HG03135 (cell line): ENCODE measurements at regions not wholly inside any gene's neighbourhood (a gene's known extent, or its start where the extent isn't known, plus 50 kb on each side); places are given as distances from the start of the nearest gene placed in this dataset.

Source experiments
- ATAC-seq: cut with Tn5 transposase; IDR thresholded peaks from one replicate; pipeline ENCODE4 v1.9.1; 2021; ENCODE audit warnings: mild to moderate bottlenecking, moderate library complexity; ENCODE audit not compliant: unreplicated experiment

- no peak for ATAC-seq
These were observed 976.8 kb upstream of the ACVR2A start for GRCh38 chr2:146868051-146868450.

GRCh38 chr2:146867477-146867986, 977.3 kb upstream of the ACVR2A start:
- no peak for ATAC-seq

- ATAC-seq: no peak
These were observed 990.9 kb upstream of the ACVR2A start for GRCh38 chr2:146853741-146854444.

GRCh38 chr2:146852661-146853060, 992.2 kb upstream of the ACVR2A start:
- no peak for ATAC-seq

GRCh38 chr2:146850746-146851145, 994.1 kb upstream of the ACVR2A start:
- ATAC-seq: no peak

GRCh38 chr2:146847846-146848245, 997.0 kb upstream of the ACVR2A start:
- no peak for ATAC-seq

- ATAC-seq: no peak
These were observed 1000.4 kb upstream of the ACVR2A start for GRCh38 chr2:146844226-146844990.

- no peak for ATAC-seq
These were observed 1007.0 kb upstream of the ACVR2A start for GRCh38 chr2:146837857-146838256.

GRCh38 chr2:146826388-146826787, 1018.4 kb upstream of the ACVR2A start:
- no peak for ATAC-seq

- ATAC-seq: no peak
These were observed 1023.0 kb upstream of the ACVR2A start for GRCh38 chr2:146821836-146822316.

GRCh38 chr2:146820672-146821071, 1024.2 kb upstream of the ACVR2A start:
- no peak for ATAC-seq

- ATAC-seq: no peak
These were observed 1026.7 kb upstream of the ACVR2A start for GRCh38 chr2:146818122-146818521.

GRCh38 chr2:146817613-146818012, 1027.2 kb upstream of the ACVR2A start:
- ATAC-seq: no peak

GRCh38 chr2:146814971-146815370, 1029.9 kb upstream of the ACVR2A start:
- no peak for ATAC-seq

- ATAC-seq: no peak
These were observed 1037.2 kb upstream of the ACVR2A start for GRCh38 chr2:146807568-146808168.

GRCh38 chr2:146806364-146807005, 1038.3 kb upstream of the ACVR2A start:
- no peak for ATAC-seq

GRCh38 chr2:146804288-146804687, 1040.5 kb upstream of the ACVR2A start:
- ATAC-seq: no peak

- ATAC-seq: no peak
These were observed 1042.9 kb upstream of the ACVR2A start for GRCh38 chr2:146801886-146802285.

- ATAC-seq: no peak
These were observed 1058.4 kb upstream of the ACVR2A start for GRCh38 chr2:146786396-146786795.

GRCh38 chr2:146785101-146785500, 1059.7 kb upstream of the ACVR2A start:
- ATAC-seq: no peak

- ATAC-seq: no peak
These were observed 1060.2 kb upstream of the ACVR2A start for GRCh38 chr2:146784602-146785001.
